GM12891 (cell line): ENCODE measurements at regions not wholly inside any gene's neighbourhood (a gene's known extent, or its start where the extent isn't known, plus 50 kb on each side); places are given as distances from the start of the nearest gene placed in this dataset.

ENCODE experiments used
- POLR2A ChIP-seq: IDR thresholded peaks from 2 replicates; pipeline ENCODE4 v1.6.1; 2011; ENCODE audit warnings: low read depth, low read length, control low read depth
- POLR2AphosphoS5 ChIP-seq: IDR thresholded peaks from 2 replicates; pipeline ENCODE4 v1.6.1; 2011; ENCODE audit warnings: low read depth, low read length, control low read depth
- TAF1 ChIP-seq: IDR thresholded peaks from 2 replicates; pipeline ENCODE4 v1.6.1; 2011; ENCODE audit warnings: low read depth, low read length, control low read depth

DNA sequence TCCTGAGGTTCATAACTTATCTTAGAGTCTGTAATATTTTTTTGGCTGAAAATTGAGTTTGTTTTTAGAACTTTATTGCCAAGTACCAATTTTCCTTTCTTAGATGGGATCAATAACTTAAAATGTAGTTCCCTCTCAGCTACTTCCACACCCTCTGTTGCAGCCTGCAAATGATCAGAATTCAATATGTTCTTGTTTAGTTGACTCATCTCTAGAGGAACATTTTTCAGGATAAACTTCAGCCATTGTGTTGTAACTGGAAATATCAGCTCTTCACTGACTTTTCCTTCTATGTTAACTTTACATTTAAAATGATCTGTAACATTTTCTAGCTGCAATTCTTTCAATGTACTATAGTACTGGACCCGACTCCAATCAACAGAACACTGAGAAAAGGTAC, 115.7 kb downstream of the ESM1 start:
- TF ChIP-seq POLR2A (no peak), POLR2AphosphoS5 (no peak), TAF1 (no peak)
